ENCODE measurements at regions not wholly inside any gene's neighbourhood (a gene's known extent, or its start where the extent isn't known, plus 50 kb on each side); places are given as distances from the start of the nearest gene placed in this dataset.

- TF ChIP-seq CTCF (IDR thresholded peaks at IDR 0.05) (no peak), POLR2A (IDR thresholded peaks at IDR 0.05) (no peak)
Measured at GRCh38 chr10:34033078-34033477, 698.6 kb upstream of the NRP1 start.

Measured in right lobe of liver (tissue), 4 donors.